ENCODE measurements at regions not wholly inside any gene's neighbourhood (a gene's known extent, or its start where the extent isn't known, plus 50 kb on each side); places are given as distances from the start of the nearest gene placed in this dataset.

GRCh38 chr21:41678924-41679318 lies 87.9 kb downstream of the RIPK4 start:
- intact Hi-C loops (cut with DNase I, micrococcal nuclease) = no loop called here
- Histone ChIP-seq H3K9me3 (no peaks in the 10 kb centered on the region), H3K36me3 (ENCODE audit: low read depth) (no peaks in the 10 kb centered on the region), H3K4me3 (no peak overlapping the region), H3K4me1 (ENCODE audit: low read depth) (peaks cover 22% of the 10 kb centered on the region)
- DNase-seq (peak; percentile 92 to 98 (median 95)), ATAC-seq (peak; percentile 94)
- TF ChIP-seq CTCF (IDR thresholded peaks at IDR 0.05) = peak; percentile 17

GRCh38 chr21:41678016-41678923 lies 88.6 kb downstream of the RIPK4 start:
- no peak for TF ChIP-seq CTCF (IDR thresholded peaks at IDR 0.05)
- no peaks in the 10 kb centered on the region for H3K36me3 ChIP-seq (ENCODE audit: low read depth)
- intact Hi-C loops (cut with DNase I, micrococcal nuclease) = no loop called here
- DNase-seq (peak in 2 of 3 donors; percentile 70 to 85), ATAC-seq (peak; percentile 86)
- H3K9me3 ChIP-seq = no peaks in the 10 kb centered on the region
- H3K4me3 ChIP-seq = no peak overlapping the region
- H3K4me1 ChIP-seq (ENCODE audit: low read depth) = peaks cover 22% of the 10 kb centered on the region

- intact Hi-C loops (cut with DNase I, micrococcal nuclease) = no loop called here
- ATAC-seq (no peak), DNase-seq (no peak)
- Histone ChIP-seq H3K36me3 (ENCODE audit: low read depth) (no peaks in the 10 kb centered on the region), H3K4me3 (no peak overlapping the region), H3K4me1 (ENCODE audit: low read depth) (peaks cover 22% of the 10 kb centered on the region), H3K9me3 (no peaks in the 10 kb centered on the region)
- TF ChIP-seq CTCF (IDR thresholded peaks at IDR 0.05) = no peak
These were observed 89.2 kb downstream of the RIPK4 start for GRCh38 chr21:41677671-41678015.

- no peak for DNase-seq
- Histone ChIP-seq H3K9me3 (no peaks in the 10 kb centered on the region), H3K4me1 (ENCODE audit: low read depth) (peaks cover 19% of the 10 kb centered on the region), H3K4me3 (no peak overlapping the region), H3K36me3 (ENCODE audit: low read depth) (no peaks in the 10 kb centered on the region)
- TF ChIP-seq CTCF (IDR thresholded peaks at IDR 0.05) = no peak
- intact Hi-C loops (cut with DNase I, micrococcal nuclease) = no loop called here
- ATAC-seq = no peak
These were observed 90.7 kb downstream of the RIPK4 start for GRCh38 chr21:41676198-41676597.

GRCh38 chr21:41675574-41675973 lies 91.3 kb downstream of the RIPK4 start:
- Histone ChIP-seq H3K4me1 (ENCODE audit: low read depth) (peaks cover 18% of the 10 kb centered on the region), H3K9me3 (no peaks in the 10 kb centered on the region), H3K4me3 (no peak overlapping the region), H3K36me3 (ENCODE audit: low read depth) (no peaks in the 10 kb centered on the region)
- intact Hi-C loops (cut with DNase I, micrococcal nuclease) = no loop called here
- no peak for DNase-seq
- TF ChIP-seq CTCF (IDR thresholded peaks at IDR 0.05) = no peak
- no peak for ATAC-seq
